ENCODE measurements at regions not wholly inside any gene's neighbourhood (a gene's known extent, or its start where the extent isn't known, plus 50 kb on each side); places are given as distances from the start of the nearest gene placed in this dataset.

DNA sequence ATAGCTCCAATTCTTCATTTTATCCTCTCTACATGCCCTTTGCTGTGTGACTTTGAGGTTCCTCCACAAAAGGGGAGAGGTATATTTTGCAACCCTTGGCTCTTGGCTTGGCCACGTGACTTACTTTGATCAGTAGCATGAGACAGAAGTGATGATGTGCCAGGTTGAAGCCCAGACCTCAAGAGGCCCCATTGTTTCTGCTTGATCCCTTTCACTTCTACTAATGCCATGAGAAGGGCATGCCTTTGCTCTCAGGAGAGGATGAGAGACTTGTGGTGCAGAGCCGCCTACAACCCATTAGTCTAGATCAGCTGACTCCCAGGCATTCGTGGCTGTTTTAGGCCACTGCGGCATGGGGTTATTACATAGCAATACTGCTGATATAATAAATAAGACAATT is 356.2 kb upstream of the SALL1 start:
- TF ChIP-seq, protein P1, sequence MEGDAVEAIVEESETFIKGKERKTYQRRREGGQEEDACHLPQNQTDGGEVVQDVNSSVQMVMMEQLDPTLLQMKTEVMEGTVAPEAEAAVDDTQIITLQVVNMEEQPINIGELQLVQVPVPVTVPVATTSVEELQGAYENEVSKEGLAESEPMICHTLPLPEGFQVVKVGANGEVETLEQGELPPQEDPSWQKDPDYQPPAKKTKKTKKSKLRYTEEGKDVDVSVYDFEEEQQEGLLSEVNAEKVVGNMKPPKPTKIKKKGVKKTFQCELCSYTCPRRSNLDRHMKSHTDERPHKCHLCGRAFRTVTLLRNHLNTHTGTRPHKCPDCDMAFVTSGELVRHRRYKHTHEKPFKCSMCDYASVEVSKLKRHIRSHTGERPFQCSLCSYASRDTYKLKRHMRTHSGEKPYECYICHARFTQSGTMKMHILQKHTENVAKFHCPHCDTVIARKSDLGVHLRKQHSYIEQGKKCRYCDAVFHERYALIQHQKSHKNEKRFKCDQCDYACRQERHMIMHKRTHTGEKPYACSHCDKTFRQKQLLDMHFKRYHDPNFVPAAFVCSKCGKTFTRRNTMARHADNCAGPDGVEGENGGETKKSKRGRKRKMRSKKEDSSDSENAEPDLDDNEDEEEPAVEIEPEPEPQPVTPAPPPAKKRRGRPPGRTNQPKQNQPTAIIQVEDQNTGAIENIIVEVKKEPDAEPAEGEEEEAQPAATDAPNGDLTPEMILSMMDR (IDR thresholded peaks at IDR 0.05): no peak
- no peak for TF ChIP-seq POLR2A (IDR thresholded peaks at IDR 0.05; ENCODE audit: low read depth)
- TF ChIP-seq POLR2AphosphoS5 (IDR thresholded peaks at IDR 0.05): no peak
- TF ChIP-seq EP300 (IDR thresholded peaks at IDR 0.05): no peak
